Endothelial cell of umbilical vein (primary cell): ENCODE measurements at regions not wholly inside any gene's neighbourhood (a gene's known extent, or its start where the extent isn't known, plus 50 kb on each side); places are given as distances from the start of the nearest gene placed in this dataset.

Experiments used
- BruUV-seq: library from RNA; stranded (reverse); fragments of 400-500 nt; replicated peaks from 2 replicates; lab custom pipeline; 2021; lab: Mats Ljungman, UMichigan
- CTCF ChIA-PET: fragments of 300-600, 350-600 bp; sonication (Branson Sonifier 250); formaldehyde crosslinking; loops from one replicate; lab custom pipeline; 2021; ENCODE audit warnings: antibody characterized with exemption, inconsistent platforms; lab: Charles Lee
- POLR2A ChIA-PET: fragments of 300-600, 350-600 bp; sonication (Branson Sonifier 250); formaldehyde crosslinking; loops from one replicate; lab custom pipeline; 2021; ENCODE audit warnings: antibody characterized with exemption, inconsistent platforms; lab: Charles Lee
- DNase-seq: peaks from one replicate; pipeline ENCODE4 v3.0.0-alpha.2; 2011; ENCODE audit warnings: low read depth, low spot score
- FAIRE-seq: peaks from 2 replicates; lab custom pipeline; 2011; peaks lifted over from hg19 to GRCh38; lab: Jason Lieb, UNC
- H2AFZ ChIP-seq: 2 replicates; pipeline ENCODE4 v1.6.0; 2012; ENCODE audit warnings: low read depth, low read length, control low read depth, inconsistent platforms
- H3K27ac ChIP-seq: 2 replicates; pipeline ENCODE4 v1.5.1; 2011; ENCODE audit warnings: low read depth, mild to moderate bottlenecking, control low read depth, low read length, moderate library complexity; ENCODE audit not compliant: insufficient read depth
- H3K27me3 ChIP-seq, 2 experiments: 2 replicates each; pipeline versions ENCODE4 v1.6.0 to v1.6.1; 2011; ENCODE audit warnings: low read length in 2 of 2, mixed read lengths in 1 of 2; ENCODE audit not compliant: control insufficient read depth in 2 of 2, insufficient read depth in 2 of 2
- H3K36me3 ChIP-seq, 2 experiments: 2 replicates in 1 of 2; 3 replicates in 1 of 2; pipeline ENCODE4 v1.5.1; 2011; ENCODE audit warnings: low read length in 2 of 2, mild to moderate bottlenecking in 1 of 2, moderate library complexity in 1 of 2; ENCODE audit not compliant: control insufficient read depth in 2 of 2, insufficient read depth in 2 of 2; ENCODE audit errors: extremely low read depth in 1 of 2
- H3K4me1 ChIP-seq: 3 replicates; pipeline ENCODE4 v1.5.1; 2011; ENCODE audit warnings: mild to moderate bottlenecking, low read length; ENCODE audit not compliant: control insufficient read depth, insufficient read depth; ENCODE audit errors: extremely low read depth
- H3K4me2 ChIP-seq: 2 replicates; pipeline ENCODE4 v1.6.1; 2011; ENCODE audit warnings: low read length, control low read depth, mixed read lengths; ENCODE audit not compliant: insufficient read depth
- H3K4me3 ChIP-seq, 3 experiments: fragments of 200-600 bp in 1 of 3; sonication (generic), shearing (Covaris generic) in 1 of 3; replicated peaks in 1 of 3; 2 replicates each; pipeline ENCODE4 v1.5.1; 2011 to 2016; ENCODE audit warnings: control low read depth in 3 of 3, low read length in 3 of 3, mild to moderate bottlenecking in 2 of 3, inconsistent platforms in 1 of 3, low read depth in 1 of 3, moderate library complexity in 1 of 3; ENCODE audit not compliant: insufficient read depth in 1 of 3
- H3K79me2 ChIP-seq: 2 replicates; pipeline ENCODE4 v1.6.0; 2012; ENCODE audit warnings: low read length, inconsistent platforms; ENCODE audit not compliant: control insufficient read depth, insufficient read depth
- H3K9ac ChIP-seq: replicated peaks from 2 replicates; pipeline ENCODE3; 2011; ENCODE audit warnings: low read length, control low read depth; ENCODE audit not compliant: insufficient read depth; ENCODE audit errors: extremely low read depth
- H3K9me1 ChIP-seq: replicated peaks from 3 replicates; pipeline ENCODE4 v1.6.0; 2011; ENCODE audit warnings: mild to moderate bottlenecking, low read length; ENCODE audit not compliant: control insufficient read depth, insufficient read depth; ENCODE audit errors: extremely low read depth
- H3K9me3 ChIP-seq: replicated peaks from 2 replicates; pipeline ENCODE4 v1.5.1; 2012; ENCODE audit warnings: low read length, inconsistent platforms; ENCODE audit not compliant: control insufficient read depth, insufficient read depth
- H4K20me1 ChIP-seq: replicated peaks from 2 replicates; pipeline ENCODE3; 2011; ENCODE audit warnings: mild to moderate bottlenecking, low read length; ENCODE audit not compliant: control insufficient read depth, insufficient read depth; ENCODE audit errors: extremely low read depth
- CTCF ChIP-seq, 2 donors: IDR thresholded peaks; 1 replicate in 1 of 2; 2 replicates in 1 of 2; pipeline ENCODE4 v1.5.1; 2011; ENCODE audit warnings: low read length in 2 of 2, mild to moderate bottlenecking in 2 of 2, moderate library complexity in 2 of 2, control low read depth in 1 of 2, inconsistent platforms in 1 of 2, low read depth in 1 of 2; ENCODE audit not compliant: insufficient read depth in 1 of 2; ENCODE audit errors: extremely low read depth in 1 of 2
- EZH2 ChIP-seq: IDR thresholded peaks from 2 replicates; pipeline ENCODE4 v1.6.1; 2012; ENCODE audit warnings: borderline replicate concordance, low read depth, mild to moderate bottlenecking, moderate library complexity, low read length, inconsistent platforms; ENCODE audit not compliant: severe bottlenecking
- FOS ChIP-seq: IDR thresholded peaks from 2 replicates; pipeline ENCODE4 v1.6.1; 2011; ENCODE audit warnings: mild to moderate bottlenecking, low read length, moderate library complexity, borderline replicate concordance; ENCODE audit not compliant: insufficient read depth
- GATA2 ChIP-seq: IDR thresholded peaks from 2 replicates; pipeline ENCODE4 v1.7.0; 2011; ENCODE audit warnings: low read depth, mild to moderate bottlenecking, moderate library complexity, mixed read lengths, low read length; ENCODE audit not compliant: insufficient read length, insufficient read depth
- JUN ChIP-seq: IDR thresholded peaks from 2 replicates; pipeline ENCODE4 v1.6.1; 2011; ENCODE audit warnings: borderline replicate concordance, low read depth; ENCODE audit not compliant: insufficient read length, insufficient read depth
- MAX ChIP-seq: IDR thresholded peaks from 2 replicates; pipeline ENCODE4 v1.6.1; 2011; ENCODE audit not compliant: insufficient read depth, insufficient read length
- MYC ChIP-seq: IDR thresholded peaks from one replicate; pipeline ENCODE4 v1.6.1; 2011; ENCODE audit warnings: mild to moderate bottlenecking, low read depth, low read length
- POLR2A ChIP-seq: IDR thresholded peaks from 2 replicates; pipeline ENCODE4 v1.6.1; 2012; ENCODE audit warnings: low read depth, mild to moderate bottlenecking, control low read depth, low read length
- POLR2AphosphoS5 ChIP-seq: IDR thresholded peaks from 2 replicates; pipeline ENCODE4 v1.6.1; 2012; ENCODE audit warnings: low read depth, mild to moderate bottlenecking, control low read depth, low read length, moderate library complexity; ENCODE audit not compliant: insufficient read depth
- dilution Hi-C: fragments of 300-500 bp; cut with MboI; formaldehyde crosslinking; loops from one replicate; pipeline ENCODE4 v1.15.0; 2019; ENCODE audit warnings: low sequenced_read_pairs; ENCODE audit not compliant: extremely low pct_ligation_motif_present
- intact Hi-C: fragments of 100-400 bp; cut with micrococcal nuclease; formaldehyde crosslinking; loops from one replicate; pipeline ENCODE4 v1.10.0; 2022

GRCh38 chr2:7780321-7780720, 863.1 kb downstream of the RNF144A start:
- H3K27me3 ChIP-seq: no peaks in the 10 kb centered on the region
- ChIA-PET POLR2A (no interaction called here), CTCF (no interaction called here)
- BruUV-seq: no TSS peak
- H3K4me2 ChIP-seq: no peak overlapping the region
- FAIRE-seq: no peak
- dilution Hi-C loops (no loop called here), intact Hi-C loops (no loop called here)
- H3K9ac ChIP-seq: no peak overlapping the region
- H3K4me3 ChIP-seq: no peak overlapping the region
- no peaks in the 10 kb centered on the region for H3K79me2 ChIP-seq
- H3K9me1 ChIP-seq: no peaks in the 10 kb centered on the region
- H4K20me1 ChIP-seq: no peaks in the 10 kb centered on the region
- H3K36me3 ChIP-seq: no peaks in the 10 kb centered on the region
- H3K27ac ChIP-seq: no peak overlapping the region
- H3K4me1 ChIP-seq: no peaks in the 10 kb centered on the region
- no peak for TF ChIP-seq JUN
- TF ChIP-seq POLR2A: no peak
- TF ChIP-seq POLR2AphosphoS5: no peak
- no peak for TF ChIP-seq MAX
- TF ChIP-seq MYC: no peak
- no peak for TF ChIP-seq FOS
- TF ChIP-seq CTCF (IDR thresholded peaks at IDR 0.05; ENCODE audit: extremely low read depth in 1 of 2, insufficient read depth in 1 of 2, low read depth in 1 of 2, low read length in 2 of 2): no peak
- TF ChIP-seq EZH2: no peak
- TF ChIP-seq GATA2: no peak
- peaks cover 2% of the 10 kb centered on the region for H3K9me3 ChIP-seq
- no peak overlapping the region for H2AFZ ChIP-seq
- no peak for DNase-seq
